A673 (cell line): ENCODE measurements at regions not wholly inside any gene's neighbourhood (a gene's known extent, or its start where the extent isn't known, plus 50 kb on each side); places are given as distances from the start of the nearest gene placed in this dataset.

Experiments
- CTCF ChIP-seq: fragments of 300-800, 200-600 bp; sonication (generic); conservative IDR thresholded peaks from 2 replicates; pipeline ENCODE4 v1.5.1; 2017; ENCODE audit warnings: low read depth, mild to moderate bottlenecking, antibody characterized with exemption, low read length, moderate library complexity, mixed read lengths
- EZH2 ChIP-seq: fragments of 200-600 bp; sonication (generic); IDR thresholded peaks from 2 replicates; pipeline ENCODE4 v1.6.1; 2017; ENCODE audit warnings: borderline replicate concordance, low read depth, mild to moderate bottlenecking, mixed read lengths, antibody characterized with exemption, low read length; ENCODE audit not compliant: poor library complexity, severe bottlenecking

- no peak for TF ChIP-seq CTCF
- no peak for TF ChIP-seq EZH2
Measured at GRCh38 chr7:17159500-17160037, 138.9 kb upstream of the AHR start.
